ENCODE measurements at regions not wholly inside any gene's neighbourhood (a gene's known extent, or its start where the extent isn't known, plus 50 kb on each side); places are given as distances from the start of the nearest gene placed in this dataset.

DNA sequence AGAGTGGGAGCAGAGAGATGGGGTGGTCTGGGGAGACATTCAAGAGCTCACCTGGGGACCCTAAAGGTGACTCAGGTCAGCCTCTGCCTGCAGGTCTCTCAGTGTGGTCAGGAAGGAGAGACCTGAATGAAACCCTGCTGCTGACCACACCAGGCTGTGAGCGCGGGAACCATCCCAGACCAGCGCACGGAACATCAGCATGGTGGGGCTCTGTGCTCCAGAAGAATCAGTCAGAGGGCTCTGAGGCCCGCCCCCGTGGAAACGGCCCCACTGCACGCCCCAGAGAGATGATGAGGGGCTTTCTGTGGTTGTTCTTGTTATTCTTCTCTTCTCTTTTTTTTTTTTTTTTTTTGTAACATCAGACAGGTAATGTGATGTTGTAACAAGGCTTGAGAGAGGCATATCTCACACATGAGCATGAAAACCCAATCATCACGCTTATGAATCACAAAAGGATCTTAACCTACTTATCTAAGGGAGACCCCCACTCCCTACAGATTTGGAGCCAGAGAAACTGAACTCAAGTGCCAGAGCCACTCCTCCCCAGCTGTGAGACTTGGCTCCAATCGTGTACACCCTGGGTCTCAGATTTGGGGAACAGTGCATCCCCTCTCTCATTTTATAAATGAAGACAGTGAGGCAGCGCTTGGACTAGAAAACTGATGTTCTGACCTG is 302.2 kb downstream of the EIPR1 start:
- no peak for TF ChIP-seq ZBTB8A (IDR thresholded peaks at IDR 0.05; ENCODE audit: partially characterized antibody)
- TF ChIP-seq, protein P1, sequence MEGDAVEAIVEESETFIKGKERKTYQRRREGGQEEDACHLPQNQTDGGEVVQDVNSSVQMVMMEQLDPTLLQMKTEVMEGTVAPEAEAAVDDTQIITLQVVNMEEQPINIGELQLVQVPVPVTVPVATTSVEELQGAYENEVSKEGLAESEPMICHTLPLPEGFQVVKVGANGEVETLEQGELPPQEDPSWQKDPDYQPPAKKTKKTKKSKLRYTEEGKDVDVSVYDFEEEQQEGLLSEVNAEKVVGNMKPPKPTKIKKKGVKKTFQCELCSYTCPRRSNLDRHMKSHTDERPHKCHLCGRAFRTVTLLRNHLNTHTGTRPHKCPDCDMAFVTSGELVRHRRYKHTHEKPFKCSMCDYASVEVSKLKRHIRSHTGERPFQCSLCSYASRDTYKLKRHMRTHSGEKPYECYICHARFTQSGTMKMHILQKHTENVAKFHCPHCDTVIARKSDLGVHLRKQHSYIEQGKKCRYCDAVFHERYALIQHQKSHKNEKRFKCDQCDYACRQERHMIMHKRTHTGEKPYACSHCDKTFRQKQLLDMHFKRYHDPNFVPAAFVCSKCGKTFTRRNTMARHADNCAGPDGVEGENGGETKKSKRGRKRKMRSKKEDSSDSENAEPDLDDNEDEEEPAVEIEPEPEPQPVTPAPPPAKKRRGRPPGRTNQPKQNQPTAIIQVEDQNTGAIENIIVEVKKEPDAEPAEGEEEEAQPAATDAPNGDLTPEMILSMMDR (IDR thresholded peaks at IDR 0.05 in 2 of 3, conservative IDR thresholded peaks at IDR 0.05 in 1 of 3; ENCODE audit: insufficient read depth in 2 of 3, low read depth in 1 of 3, low read length in 3 of 3) = no peak
- TF ChIP-seq, protein P2, sequence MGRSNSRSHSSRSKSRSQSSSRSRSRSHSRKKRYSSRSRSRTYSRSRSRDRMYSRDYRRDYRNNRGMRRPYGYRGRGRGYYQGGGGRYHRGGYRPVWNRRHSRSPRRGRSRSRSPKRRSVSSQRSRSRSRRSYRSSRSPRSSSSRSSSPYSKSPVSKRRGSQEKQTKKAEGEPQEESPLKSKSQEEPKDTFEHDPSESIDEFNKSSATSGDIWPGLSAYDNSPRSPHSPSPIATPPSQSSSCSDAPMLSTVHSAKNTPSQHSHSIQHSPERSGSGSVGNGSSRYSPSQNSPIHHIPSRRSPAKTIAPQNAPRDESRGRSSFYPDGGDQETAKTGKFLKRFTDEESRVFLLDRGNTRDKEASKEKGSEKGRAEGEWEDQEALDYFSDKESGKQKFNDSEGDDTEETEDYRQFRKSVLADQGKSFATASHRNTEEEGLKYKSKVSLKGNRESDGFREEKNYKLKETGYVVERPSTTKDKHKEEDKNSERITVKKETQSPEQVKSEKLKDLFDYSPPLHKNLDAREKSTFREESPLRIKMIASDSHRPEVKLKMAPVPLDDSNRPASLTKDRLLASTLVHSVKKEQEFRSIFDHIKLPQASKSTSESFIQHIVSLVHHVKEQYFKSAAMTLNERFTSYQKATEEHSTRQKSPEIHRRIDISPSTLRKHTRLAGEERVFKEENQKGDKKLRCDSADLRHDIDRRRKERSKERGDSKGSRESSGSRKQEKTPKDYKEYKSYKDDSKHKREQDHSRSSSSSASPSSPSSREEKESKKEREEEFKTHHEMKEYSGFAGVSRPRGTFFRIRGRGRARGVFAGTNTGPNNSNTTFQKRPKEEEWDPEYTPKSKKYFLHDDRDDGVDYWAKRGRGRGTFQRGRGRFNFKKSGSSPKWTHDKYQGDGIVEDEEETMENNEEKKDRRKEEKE (IDR thresholded peaks at IDR 0.05; ENCODE audit: borderline replicate concordance in 1 of 2, control insufficient read depth in 1 of 2, low read depth in 2 of 2, low read length in 1 of 2) = no peak
- no peak for TF ChIP-seq GTF3C2 (IDR thresholded peaks at IDR 0.05; ENCODE audit: borderline replicate concordance, extremely low read depth, insufficient read length)
- no peak for TF ChIP-seq POLR2A (conservative IDR thresholded peaks at IDR 0.05)
- no peak for TF ChIP-seq TBP (optimal IDR thresholded peaks at IDR 0.05; ENCODE audit: low read depth, low read length)
- no peak for TF ChIP-seq ZBTB43 (CRISPR knock-in tag; IDR thresholded peaks at IDR 0.05)
- TF ChIP-seq IRF1 (CRISPR knock-in tag; IDR thresholded peaks at IDR 0.05; ENCODE audit: borderline replicate concordance) = no peak
- no peak for TF ChIP-seq ZFP36 (IDR thresholded peaks at IDR 0.05; ENCODE audit: low read depth, low read length, partially characterized antibody)
- no peak for TF ChIP-seq ZNF830 (CRISPR knock-in tag; IDR thresholded peaks at IDR 0.05)
- TF ChIP-seq, protein P3, sequence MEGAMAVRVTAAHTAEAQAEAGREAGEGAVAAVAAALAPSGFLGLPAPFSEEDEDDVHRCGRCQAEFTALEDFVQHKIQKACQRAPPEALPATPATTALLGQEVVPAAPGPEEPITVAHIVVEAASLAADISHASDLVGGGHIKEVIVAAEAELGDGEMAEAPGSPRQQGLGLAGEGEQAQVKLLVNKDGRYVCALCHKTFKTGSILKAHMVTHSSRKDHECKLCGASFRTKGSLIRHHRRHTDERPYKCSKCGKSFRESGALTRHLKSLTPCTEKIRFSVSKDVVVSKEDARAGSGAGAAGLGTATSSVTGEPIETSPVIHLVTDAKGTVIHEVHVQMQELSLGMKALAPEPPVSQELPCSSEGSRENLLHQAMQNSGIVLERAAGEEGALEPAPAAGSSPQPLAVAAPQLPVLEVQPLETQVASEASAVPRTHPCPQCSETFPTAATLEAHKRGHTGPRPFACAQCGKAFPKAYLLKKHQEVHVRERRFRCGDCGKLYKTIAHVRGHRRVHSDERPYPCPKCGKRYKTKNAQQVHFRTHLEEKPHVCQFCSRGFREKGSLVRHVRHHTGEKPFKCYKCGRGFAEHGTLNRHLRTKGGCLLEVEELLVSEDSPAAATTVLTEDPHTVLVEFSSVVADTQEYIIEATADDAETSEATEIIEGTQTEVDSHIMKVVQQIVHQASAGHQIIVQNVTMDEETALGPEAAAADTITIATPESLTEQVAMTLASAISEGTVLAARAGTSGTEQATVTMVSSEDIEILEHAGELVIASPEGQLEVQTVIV (CRISPR knock-in tag; IDR thresholded peaks at IDR 0.05; ENCODE audit: borderline replicate concordance) = no peak

All from K562 (cell line).